ENCODE measurements at regions not wholly inside any gene's neighbourhood (a gene's known extent, or its start where the extent isn't known, plus 50 kb on each side); places are given as distances from the start of the nearest gene placed in this dataset.

GRCh38 chrX:468979-469378 is 82.3 kb upstream of the PPP2R3B start:
- H2BK20ac ChIP-seq (ENCODE audit: low read depth, low read length, poor library complexity, severe bottlenecking) = no peak overlapping the region
- H3K79me1 ChIP-seq (ENCODE audit: insufficient read depth, low read depth, low read length, poor library complexity, severe bottlenecking) = no peaks in the 10 kb centered on the region
- Mint-ChIP-seq H3K27ac (no peak overlapping the region), H3K4me3 (no peak overlapping the region), H3K4me1 (peaks cover 2 to 4% of the 10 kb centered on the region in 2 experiments; a peak in 2 of 4 replicates), H3K36me3 (ENCODE audit: insufficient read depth in 1 of 3, low read depth in 3 of 3) (no peaks in the 10 kb centered on the region), H3K27me3 (ENCODE audit: low read depth) (no peaks in the 10 kb centered on the region; the same call in 1 of the 2 replicates), H3K9me3 (peaks cover 0 to 2% of the 10 kb centered on the region in 2 experiments; a peak in 1 of 5 replicates)
- no peak overlapping the region for H3K4me2 ChIP-seq (ENCODE audit: insufficient read depth, insufficient read length, low read length)
- H3K9me3 ChIP-seq (ENCODE audit: control insufficient read depth, low read depth, low read length) = no peaks in the 10 kb centered on the region
- no peak overlapping the region for H3K14ac ChIP-seq (ENCODE audit: insufficient read depth, low read length)
- H3K27ac ChIP-seq (ENCODE audit: insufficient read length, low read depth, low read length) = no peak overlapping the region
- no peak overlapping the region for H2AFZ ChIP-seq (ENCODE audit: low read length)
- no peaks in the 10 kb centered on the region for H3K23me2 ChIP-seq (ENCODE audit: insufficient read length, low read depth, low read length, poor library complexity, severe bottlenecking)
- no peak overlapping the region for H4K8ac ChIP-seq (replicated peaks; ENCODE audit: insufficient read length, low read depth, low read length)
- no peak overlapping the region for H4K91ac ChIP-seq (ENCODE audit: insufficient read length, low read depth, low read length)
- H2BK12ac ChIP-seq (ENCODE audit: insufficient read length, low read depth, low read length) = no peak overlapping the region
- H3K9ac ChIP-seq (ENCODE audit: extremely low read depth, insufficient read length, low read length) = no peak overlapping the region
- H3T11ph ChIP-seq (ENCODE audit: low read length) = no peak overlapping the region
- H3K23ac ChIP-seq (ENCODE audit: insufficient read length, low read depth, low read length) = no peak overlapping the region
- H3K4ac ChIP-seq (ENCODE audit: low read depth, low read length) = no peak overlapping the region
- no peak overlapping the region for H4K5ac ChIP-seq (ENCODE audit: insufficient read length, low read depth, low read length)
- no peak overlapping the region for H2AK5ac ChIP-seq (ENCODE audit: insufficient read length, low read length)
- H2BK5ac ChIP-seq (ENCODE audit: insufficient read length, low read length) = no peak overlapping the region
- WGBS (ENCODE audit: extremely low coverage, insufficient read length, low lambda C conversion rate) = no CpG with 5 or more reads among the region's 9 CpGs
- TF ChIP-seq, protein P1, sequence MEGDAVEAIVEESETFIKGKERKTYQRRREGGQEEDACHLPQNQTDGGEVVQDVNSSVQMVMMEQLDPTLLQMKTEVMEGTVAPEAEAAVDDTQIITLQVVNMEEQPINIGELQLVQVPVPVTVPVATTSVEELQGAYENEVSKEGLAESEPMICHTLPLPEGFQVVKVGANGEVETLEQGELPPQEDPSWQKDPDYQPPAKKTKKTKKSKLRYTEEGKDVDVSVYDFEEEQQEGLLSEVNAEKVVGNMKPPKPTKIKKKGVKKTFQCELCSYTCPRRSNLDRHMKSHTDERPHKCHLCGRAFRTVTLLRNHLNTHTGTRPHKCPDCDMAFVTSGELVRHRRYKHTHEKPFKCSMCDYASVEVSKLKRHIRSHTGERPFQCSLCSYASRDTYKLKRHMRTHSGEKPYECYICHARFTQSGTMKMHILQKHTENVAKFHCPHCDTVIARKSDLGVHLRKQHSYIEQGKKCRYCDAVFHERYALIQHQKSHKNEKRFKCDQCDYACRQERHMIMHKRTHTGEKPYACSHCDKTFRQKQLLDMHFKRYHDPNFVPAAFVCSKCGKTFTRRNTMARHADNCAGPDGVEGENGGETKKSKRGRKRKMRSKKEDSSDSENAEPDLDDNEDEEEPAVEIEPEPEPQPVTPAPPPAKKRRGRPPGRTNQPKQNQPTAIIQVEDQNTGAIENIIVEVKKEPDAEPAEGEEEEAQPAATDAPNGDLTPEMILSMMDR (conservative IDR thresholded peaks at IDR 0.05) = no peak
- DNase-seq = no peak
- H3K56ac ChIP-seq (ENCODE audit: insufficient read length, low read depth, low read length) = no peak overlapping the region
- no peaks in the 10 kb centered on the region for H4K20me1 ChIP-seq (ENCODE audit: control insufficient read depth, insufficient read depth, insufficient read length)
- no peak overlapping the region for H2BK120ac ChIP-seq (ENCODE audit: low read depth, low read length, poor library complexity, severe bottlenecking)
- no peaks in the 10 kb centered on the region for H3K4me1 ChIP-seq (ENCODE audit: insufficient read depth, low read length)
- no peak overlapping the region for H2BK15ac ChIP-seq (ENCODE audit: low read depth, low read length)
- H3K27me3 ChIP-seq (ENCODE audit: insufficient read depth, low read length) = no peaks in the 10 kb centered on the region
- H3K18ac ChIP-seq (ENCODE audit: insufficient read length, low read depth, low read length) = no peak overlapping the region
- no peaks in the 10 kb centered on the region for H3K79me2 ChIP-seq (ENCODE audit: insufficient read depth, low read length)
